ENCODE measurements at regions not wholly inside any gene's neighbourhood (a gene's known extent, or its start where the extent isn't known, plus 50 kb on each side); places are given as distances from the start of the nearest gene placed in this dataset.
"Not testable (repeated sequence)": the region's sequence is repeated elsewhere in the genome, so short reads cannot be mapped to it uniquely, and the experiment has no call there.

- DNase-seq (ENCODE audit: low read depth), result no peak
- in situ Hi-C loops (cut with HindIII; ENCODE audit: low pct_unique_long_range_greater_than_20kb, low sequenced_read_pairs), result no loop called here
These were observed 358.2 kb downstream of the CD109 start for GRCh38 chr6:74054190-74054589.

GRCh38 chr6:74050921-74051320 is 354.9 kb downstream of the CD109 start:
- no peak for DNase-seq (ENCODE audit: low read depth)

GRCh38 chr6:74048387-74048786 is 352.4 kb downstream of the CD109 start:
- in situ Hi-C loops (cut with HindIII; ENCODE audit: low pct_unique_long_range_greater_than_20kb, low sequenced_read_pairs), result no loop called here
- no peak for DNase-seq (ENCODE audit: low read depth)

More at GRCh38 chr6:74050921-74051320, 354.9 kb downstream of the CD109 start:
- in situ Hi-C loops (cut with HindIII; ENCODE audit: low pct_unique_long_range_greater_than_20kb, low sequenced_read_pairs), result no loop called here

- DNase-seq (ENCODE audit: low read depth), result peak; percentile 9
- in situ Hi-C loops (cut with HindIII; ENCODE audit: low pct_unique_long_range_greater_than_20kb, low sequenced_read_pairs), result no loop called here
These were observed 348.6 kb downstream of the CD109 start for GRCh38 chr6:74044417-74045096.

- DNase-seq (ENCODE audit: low read depth), result no peak
- in situ Hi-C loops (cut with HindIII; ENCODE audit: low pct_unique_long_range_greater_than_20kb, low sequenced_read_pairs), result no loop called here
These were observed 345.4 kb downstream of the CD109 start for GRCh38 chr6:74041420-74041819.

GRCh38 chr6:74018825-74019224 is 322.8 kb downstream of the CD109 start:
- in situ Hi-C loops (cut with HindIII; ENCODE audit: low pct_unique_long_range_greater_than_20kb, low sequenced_read_pairs), result no loop called here
- DNase-seq (ENCODE audit: low read depth), result no peak

GRCh38 chr6:74015427-74015826 is 319.4 kb downstream of the CD109 start:
- no peak for DNase-seq (ENCODE audit: low read depth)
- in situ Hi-C loops (cut with HindIII; ENCODE audit: low pct_unique_long_range_greater_than_20kb, low sequenced_read_pairs), result no loop called here

GRCh38 chr6:74000666-74001490 is 304.9 kb downstream of the CD109 start:
- in situ Hi-C loops (cut with HindIII; ENCODE audit: low pct_unique_long_range_greater_than_20kb, low sequenced_read_pairs), result no loop called here
- no peak for DNase-seq (ENCODE audit: low read depth)

GRCh38 chr6:73990609-73991238 is 294.7 kb downstream of the CD109 start:
- in situ Hi-C loops (cut with HindIII; ENCODE audit: low pct_unique_long_range_greater_than_20kb, low sequenced_read_pairs); DNase-seq (ENCODE audit: low read depth): not testable (repeated sequence)

- DNase-seq (ENCODE audit: low read depth), result no peak
- in situ Hi-C loops (cut with HindIII; ENCODE audit: low pct_unique_long_range_greater_than_20kb, low sequenced_read_pairs), result no loop called here
These were observed 293.4 kb downstream of the CD109 start for GRCh38 chr6:73989428-73989827.

- DNase-seq (ENCODE audit: low read depth), result no peak
These were observed 289.9 kb downstream of the CD109 start for GRCh38 chr6:73985891-73986290.

GRCh38 chr6:73984571-73985210 is 288.7 kb downstream of the CD109 start:
- in situ Hi-C loops (cut with HindIII; ENCODE audit: low pct_unique_long_range_greater_than_20kb, low sequenced_read_pairs), result no loop called here
- no peak for DNase-seq (ENCODE audit: low read depth)

More at GRCh38 chr6:73985891-73986290, 289.9 kb downstream of the CD109 start:
- in situ Hi-C loops (cut with HindIII; ENCODE audit: low pct_unique_long_range_greater_than_20kb, low sequenced_read_pairs), result no loop called here

GRCh38 chr6:73983367-73983766 is 287.4 kb downstream of the CD109 start:
- in situ Hi-C loops (cut with HindIII; ENCODE audit: low pct_unique_long_range_greater_than_20kb, low sequenced_read_pairs), result no loop called here

GRCh38 chr6:73980096-73980495 is 284.1 kb downstream of the CD109 start:
- no peak for DNase-seq (ENCODE audit: low read depth)
- in situ Hi-C loops (cut with HindIII; ENCODE audit: low pct_unique_long_range_greater_than_20kb, low sequenced_read_pairs), result no loop called here

More at GRCh38 chr6:73983367-73983766, 287.4 kb downstream of the CD109 start:
- DNase-seq (ENCODE audit: low read depth), result no peak

- in situ Hi-C loops (cut with HindIII; ENCODE audit: low pct_unique_long_range_greater_than_20kb, low sequenced_read_pairs), result no loop called here
These were observed 282.3 kb downstream of the CD109 start for GRCh38 chr6:73978330-73978729.

GRCh38 chr6:73972518-73972917 is 276.5 kb downstream of the CD109 start:
- in situ Hi-C loops (cut with HindIII; ENCODE audit: low pct_unique_long_range_greater_than_20kb, low sequenced_read_pairs); DNase-seq (ENCODE audit: low read depth): not testable (repeated sequence)

More at GRCh38 chr6:73978330-73978729, 282.3 kb downstream of the CD109 start:
- no peak for DNase-seq (ENCODE audit: low read depth)

- DNase-seq (ENCODE audit: low read depth), result peak; percentile 55
These were observed 274.3 kb downstream of the CD109 start for GRCh38 chr6:73969971-73970970.

More at GRCh38 chr6:73969971-73970970, 274.3 kb downstream of the CD109 start:
- in situ Hi-C loops (cut with HindIII; ENCODE audit: low pct_unique_long_range_greater_than_20kb, low sequenced_read_pairs), result no loop called here
